ENCODE measurements at regions not wholly inside any gene's neighbourhood (a gene's known extent, or its start where the extent isn't known, plus 50 kb on each side); places are given as distances from the start of the nearest gene placed in this dataset.

GRCh38 chr18:8536231-8536630, 73.0 kb upstream of the RAB12 start:
- no peak for DNase-seq (ENCODE audit: low read depth in 3 of 3)

GRCh38 chr18:8536922-8537321, 72.3 kb upstream of the RAB12 start:
- DNase-seq (ENCODE audit: low read depth in 3 of 3), result no peak

GRCh38 chr18:8537400-8537799, 71.8 kb upstream of the RAB12 start:
- DNase-seq (ENCODE audit: low read depth in 3 of 3), result no peak

- no peak for DNase-seq (ENCODE audit: low read depth in 3 of 3)
Measured at GRCh38 chr18:8538935-8539334, 70.3 kb upstream of the RAB12 start.

- no peak for DNase-seq (ENCODE audit: low read depth in 3 of 3)
Measured at GRCh38 chr18:8546677-8547076, 62.6 kb upstream of the RAB12 start.

GRCh38 chr18:8548186-8548585, 61.1 kb upstream of the RAB12 start:
- no peak for DNase-seq (ENCODE audit: low read depth in 3 of 3)

- no peak for DNase-seq (ENCODE audit: low read depth in 3 of 3)
Measured at GRCh38 chr18:8549254-8549757, 59.9 kb upstream of the RAB12 start.

GRCh38 chr18:8552151-8552550, 57.1 kb upstream of the RAB12 start:
- no peak for DNase-seq (ENCODE audit: low read depth in 3 of 3)

GRCh38 chr18:8554354-8554753, 54.9 kb upstream of the RAB12 start:
- DNase-seq (ENCODE audit: low read depth in 3 of 3), result no peak

- DNase-seq (ENCODE audit: low read depth in 3 of 3), result no peak
Measured at GRCh38 chr18:8556424-8556823, 52.8 kb upstream of the RAB12 start.
